SIG-M5 treated with dmso at 0.1 percent for 504 hours (cell line): ENCODE measurements at regions not wholly inside any gene's neighbourhood (a gene's known extent, or its start where the extent isn't known, plus 50 kb on each side); places are given as distances from the start of the nearest gene placed in this dataset.

Source experiments
- DNase-seq: peaks from one replicate; lab custom pipeline; 2025; ENCODE audit not compliant: unreplicated experiment; lab: John Stamatoyannopoulos, UW

GRCh38 chr1:70916034-70916427, 131.6 kb downstream of the PTGER3 start:
- no peak for DNase-seq

DNA sequence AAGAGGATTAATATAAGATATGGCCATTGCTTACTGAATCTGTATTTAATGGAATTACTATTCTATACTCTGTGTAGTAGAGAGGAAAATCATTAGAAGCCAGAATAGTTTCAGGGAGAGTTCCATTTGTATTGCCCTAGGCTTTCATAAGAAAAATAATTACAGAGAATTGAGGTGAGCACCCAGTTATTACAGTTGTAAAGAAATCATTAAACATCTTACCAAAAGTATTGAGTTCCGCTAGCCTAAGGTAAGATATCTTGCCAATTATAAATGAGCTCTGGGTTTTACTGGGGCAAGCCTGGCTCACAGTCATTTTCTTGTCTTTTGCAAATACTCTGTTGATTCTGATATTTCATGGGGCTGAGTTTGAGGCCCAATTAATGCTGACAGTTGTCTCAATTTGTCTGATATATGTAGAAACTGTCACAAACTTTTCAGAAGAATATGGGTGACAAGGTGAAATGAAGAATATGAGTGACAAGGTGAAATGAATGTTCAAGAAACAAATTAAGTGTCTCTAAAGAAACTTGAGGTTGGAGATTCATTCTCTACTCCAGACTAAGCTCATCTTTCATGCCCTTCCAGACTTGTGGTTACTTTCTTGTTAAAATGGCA, 127.8 kb downstream of the PTGER3 start:
- no peak for DNase-seq
